ENCODE measurements at regions not wholly inside any gene's neighbourhood (a gene's known extent, or its start where the extent isn't known, plus 50 kb on each side); places are given as distances from the start of the nearest gene placed in this dataset.

DNA sequence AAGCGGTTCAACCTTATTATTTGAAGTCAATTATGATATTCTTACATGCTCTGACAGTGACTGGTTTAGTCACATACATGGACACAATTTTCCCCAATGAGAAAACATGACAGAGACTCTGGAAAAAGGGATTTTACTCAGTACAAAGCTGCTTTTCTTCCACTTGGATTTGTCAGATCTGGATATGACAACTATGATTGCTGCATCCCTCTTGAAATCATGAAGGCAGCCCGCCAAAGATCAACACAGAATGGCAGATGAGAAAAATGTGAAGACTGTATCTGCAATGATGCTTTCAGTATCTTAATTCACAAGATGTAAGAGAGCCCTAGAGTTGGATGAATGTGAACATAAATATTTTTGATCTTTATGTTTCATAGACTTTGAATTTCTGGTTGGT is 439.6 kb downstream of the CDH8 start:
- no peak for DNase-seq (ENCODE audit: low read depth)

DNA sequence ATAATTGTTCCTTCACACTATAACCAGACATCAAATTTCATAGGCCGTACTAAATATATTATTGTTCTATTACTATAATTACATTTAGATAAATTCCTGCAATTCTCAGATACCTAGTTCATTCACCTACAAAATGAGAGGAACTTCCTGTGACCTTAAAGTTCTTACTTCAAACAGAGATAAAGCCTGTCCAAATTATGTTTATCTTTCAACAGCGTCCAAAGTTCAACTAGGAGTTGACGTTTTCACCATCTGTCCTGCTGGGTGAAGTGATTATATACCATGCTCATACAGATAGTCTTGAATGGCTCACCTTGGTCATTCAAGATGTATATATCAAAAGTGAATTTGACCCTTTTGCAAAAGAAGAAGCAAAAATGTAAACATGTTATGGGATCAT is 440.6 kb downstream of the CDH8 start:
- no peak for DNase-seq (ENCODE audit: low read depth)

DNA sequence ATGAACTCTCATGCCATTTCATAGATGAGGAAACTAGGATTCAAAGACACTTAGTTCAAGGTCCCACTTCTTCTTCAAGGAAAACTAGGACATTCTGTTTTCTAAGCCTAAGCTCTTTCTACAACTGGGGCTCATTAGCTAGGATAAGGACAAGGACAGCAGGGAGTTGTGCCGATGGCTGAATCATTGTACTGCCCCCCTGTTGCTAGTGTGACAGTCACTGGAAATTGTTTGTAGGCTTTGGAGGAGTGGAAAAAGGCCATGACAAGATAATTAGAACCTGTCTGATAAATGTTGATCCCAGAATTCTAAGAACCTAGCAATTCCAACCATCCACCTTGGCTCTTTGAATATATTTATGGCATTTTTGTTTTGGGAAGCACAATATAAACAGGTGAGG is 445.7 kb downstream of the CDH8 start:
- no peak for DNase-seq (ENCODE audit: low read depth)

DNA sequence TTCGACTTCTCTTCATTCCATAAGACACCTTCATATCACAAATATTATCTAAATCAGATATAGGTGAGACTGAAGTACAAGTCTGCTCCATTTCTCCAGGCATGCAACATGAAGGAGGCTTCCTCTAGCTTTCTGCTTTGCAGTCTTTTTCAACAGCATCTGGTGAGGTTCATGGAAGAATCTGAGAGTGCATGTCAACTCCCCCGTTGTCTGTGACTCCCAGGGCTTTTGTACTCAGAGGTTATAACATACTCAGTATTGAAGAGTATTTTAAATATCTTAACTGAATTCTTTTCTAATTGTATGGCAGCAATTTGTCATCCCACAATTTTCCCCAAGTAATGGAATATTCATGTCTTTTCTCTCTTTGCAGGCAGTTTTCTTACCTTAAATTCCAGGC is 448.7 kb downstream of the CDH8 start:
- no peak for DNase-seq (ENCODE audit: low read depth)

DNA sequence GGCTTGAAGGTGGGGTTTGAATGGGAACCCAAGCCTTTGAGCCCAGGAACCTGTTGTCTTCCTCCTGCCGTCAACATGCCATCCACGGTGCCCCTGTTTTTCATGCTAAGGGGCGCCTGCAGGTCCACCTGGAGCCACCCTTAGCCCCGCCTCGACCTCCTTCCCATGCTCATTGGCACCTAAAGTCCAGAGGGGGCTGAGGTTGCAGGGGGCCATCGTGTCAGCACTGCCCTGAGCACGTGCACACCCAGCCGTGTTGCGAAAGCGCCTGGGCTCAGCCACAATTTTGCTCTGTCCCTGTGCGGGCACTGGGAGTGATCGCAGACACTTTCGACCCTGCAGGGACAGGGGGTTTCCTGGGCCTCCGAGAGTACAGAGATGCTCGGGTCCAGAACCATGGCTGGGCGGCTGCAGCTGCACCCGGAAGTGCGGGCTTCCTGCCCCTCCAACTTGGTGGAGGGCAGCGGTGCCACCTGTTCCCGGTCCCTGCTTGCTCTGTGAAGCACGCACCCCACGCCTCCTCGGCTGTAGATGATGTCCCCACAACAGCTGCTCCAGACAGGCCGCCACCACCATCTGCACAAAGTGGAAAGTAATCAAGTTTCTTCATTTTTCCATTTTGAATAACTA is 454.7 kb downstream of the CDH8 start:
- no peak for DNase-seq (ENCODE audit: low read depth)

DNA sequence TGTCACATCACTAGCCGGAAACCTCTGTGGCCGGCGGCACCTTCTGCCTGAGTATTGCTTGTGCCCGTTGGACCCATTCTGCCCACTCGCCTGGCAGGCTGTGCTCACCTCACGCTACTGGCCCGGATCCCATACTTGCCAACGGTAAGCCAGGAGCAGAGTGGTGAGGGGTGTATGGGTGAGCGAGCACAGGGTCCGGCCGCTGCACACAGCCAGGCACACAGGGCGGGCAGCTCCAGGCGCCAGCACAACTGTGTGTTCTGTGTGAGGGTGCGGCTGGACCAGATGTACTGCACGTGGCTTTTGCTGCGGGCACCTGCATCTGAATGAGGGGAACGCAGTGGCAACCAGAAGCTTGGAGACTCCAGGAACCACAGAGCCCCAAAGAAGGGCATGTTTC is 455.7 kb downstream of the CDH8 start:
- DNase-seq (ENCODE audit: low read depth): no peak

DNA sequence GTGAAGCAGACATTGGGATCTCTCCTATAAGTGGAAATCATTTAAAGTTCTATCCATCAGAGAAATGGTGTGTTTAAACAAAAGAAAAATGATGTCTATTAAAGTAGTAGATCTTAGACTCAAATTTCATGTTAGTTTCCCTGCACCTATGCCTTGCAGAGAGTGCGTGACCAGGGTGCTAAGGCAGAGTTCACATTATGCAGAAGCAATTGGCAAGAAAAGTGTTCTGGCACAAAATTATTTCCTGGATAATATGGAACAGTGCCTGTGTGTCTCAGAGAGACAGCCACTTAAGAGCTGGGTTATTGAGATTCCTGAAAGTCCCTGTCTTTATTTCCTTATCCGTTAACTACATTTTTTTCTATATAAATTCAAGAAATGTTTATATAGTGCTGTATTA is 457.0 kb downstream of the CDH8 start:
- DNase-seq (ENCODE audit: low read depth): no peak

DNA sequence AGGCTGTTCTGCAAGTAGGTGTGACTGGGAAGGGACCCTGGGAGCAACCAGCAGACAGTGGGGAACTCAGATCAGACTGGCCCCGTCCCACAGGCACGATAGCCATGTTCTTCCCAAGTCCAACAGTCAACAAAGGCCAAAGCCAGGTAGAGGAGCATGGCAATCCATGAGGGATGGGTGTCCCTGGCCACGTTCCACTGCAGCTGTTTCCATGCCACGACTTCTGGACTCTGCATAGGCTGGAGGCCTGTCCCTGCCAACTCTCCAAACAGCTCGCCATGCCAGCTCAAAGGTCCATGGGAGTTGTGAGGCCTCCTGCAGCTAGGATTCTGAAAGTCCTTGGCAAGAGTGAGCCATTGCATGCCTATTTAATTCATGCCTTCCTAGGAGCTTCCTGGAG is 459.8 kb downstream of the CDH8 start:
- DNase-seq (ENCODE audit: low read depth): no peak

DNA sequence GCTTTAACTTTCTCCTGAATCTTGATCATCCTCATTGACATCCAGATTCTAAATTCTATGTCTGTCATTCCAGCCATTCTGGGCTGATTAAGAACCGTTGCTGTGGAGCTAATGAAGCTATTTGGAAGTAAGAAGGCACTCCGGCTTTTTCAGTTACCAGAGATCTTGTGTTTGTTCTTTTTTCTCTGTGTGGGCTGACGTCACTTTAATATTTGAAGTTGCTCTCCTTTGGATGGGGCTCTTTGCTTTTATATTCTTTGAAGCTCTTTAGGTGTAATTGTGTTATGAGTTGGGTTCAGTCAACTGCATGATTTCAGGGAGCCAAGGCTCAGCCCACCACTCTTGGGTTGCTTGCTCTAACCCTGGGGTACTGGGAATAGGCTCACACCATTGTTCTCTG is 460.6 kb downstream of the CDH8 start:
- DNase-seq (ENCODE audit: low read depth): no peak

DNA sequence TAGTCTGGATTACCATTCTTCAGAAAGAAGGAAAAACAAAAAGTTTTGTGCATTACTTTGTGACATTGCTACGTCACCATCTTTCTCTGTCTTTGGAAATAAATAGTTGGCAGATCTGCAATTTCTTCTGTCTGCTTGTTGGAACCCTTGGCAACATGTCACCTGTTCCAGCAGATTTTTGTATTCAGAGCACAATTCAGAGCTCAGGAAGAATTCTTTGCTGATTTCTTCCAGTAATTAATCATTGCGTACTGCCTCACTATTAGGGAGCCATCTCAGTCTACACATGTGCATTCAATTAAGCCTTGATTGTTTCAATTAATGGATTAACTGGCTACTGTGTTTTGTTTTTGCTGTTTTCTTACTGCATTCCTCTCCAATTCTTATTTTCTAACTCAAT is 467.2 kb downstream of the CDH8 start:
- DNase-seq (ENCODE audit: low read depth): no peak

DNA sequence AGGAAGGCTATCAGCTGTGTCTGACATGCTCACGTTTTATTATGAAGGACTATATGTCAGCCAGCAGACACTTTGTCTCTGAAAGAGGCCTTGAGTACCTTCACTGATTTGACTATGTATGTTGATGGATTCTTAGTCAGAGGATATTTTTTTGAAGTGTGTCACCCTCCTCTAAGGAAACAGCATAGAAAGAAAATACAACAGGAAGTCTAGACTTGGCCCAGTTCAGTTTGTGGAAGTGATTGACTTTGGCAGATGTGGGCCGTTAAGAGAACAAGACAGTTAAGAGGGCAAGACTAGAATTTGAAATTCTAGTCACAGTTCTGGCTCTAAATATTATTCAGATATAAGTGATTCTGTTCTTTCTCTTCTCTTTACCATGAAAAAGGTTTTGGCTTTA is 471.5 kb downstream of the CDH8 start:
- no peak for DNase-seq (ENCODE audit: low read depth)

DNA sequence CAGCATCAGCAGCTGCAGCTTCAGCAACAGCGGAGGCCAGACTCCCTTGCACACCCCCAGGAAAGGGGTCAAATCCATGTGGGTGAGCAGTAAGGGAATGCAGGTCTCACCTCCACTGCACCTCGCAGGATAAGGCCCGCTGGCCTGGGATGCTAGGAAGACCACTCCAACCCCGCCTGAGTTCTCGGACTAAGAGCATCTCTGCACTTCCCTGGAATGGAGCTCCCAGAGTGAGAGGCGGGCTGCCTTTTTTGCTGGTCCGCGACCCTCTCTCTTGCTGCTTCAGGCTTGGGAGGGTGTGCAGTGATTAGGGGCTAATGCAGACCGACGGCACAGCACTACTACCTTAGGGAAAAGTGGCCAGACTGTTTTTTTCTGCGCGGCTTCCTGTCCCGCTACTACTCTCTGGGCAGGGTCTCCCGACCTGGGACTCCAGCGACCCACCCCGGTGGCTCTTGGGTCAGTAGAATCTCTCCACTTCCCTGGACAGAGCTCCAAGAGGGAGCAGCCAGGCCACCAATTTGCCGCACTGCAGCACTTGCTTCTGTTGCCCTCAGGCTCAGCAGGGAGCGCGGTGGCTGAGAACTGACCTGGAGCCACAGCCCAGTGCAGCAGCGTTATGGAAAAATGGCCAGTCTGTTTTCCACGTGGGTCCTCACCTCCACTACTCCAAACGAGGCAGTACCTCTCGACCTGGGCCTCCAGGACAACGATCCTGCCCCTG is 480.4 kb downstream of the CDH8 start:
- DNase-seq (ENCODE audit: low read depth): no peak

DNA sequence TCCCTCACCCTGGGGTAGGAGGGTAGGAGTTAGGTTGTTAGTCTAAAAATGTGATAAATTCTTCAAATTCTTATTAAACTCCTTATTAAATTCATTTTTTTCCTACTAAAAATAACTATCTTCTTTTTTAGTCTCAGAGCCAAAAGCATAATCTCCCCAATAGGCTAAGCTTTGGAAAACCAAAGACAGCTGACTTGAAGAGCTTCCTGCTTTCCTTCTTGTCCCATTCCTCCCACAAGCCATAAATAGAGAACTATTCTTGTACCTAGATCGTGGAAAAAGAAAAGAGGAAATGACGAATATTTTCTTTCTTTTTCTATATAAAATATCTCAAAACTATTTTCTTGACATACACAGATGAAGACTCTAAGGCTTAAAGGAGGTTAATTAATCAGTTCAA is 486.9 kb downstream of the CDH8 start:
- no peak for DNase-seq (ENCODE audit: low read depth)

DNA sequence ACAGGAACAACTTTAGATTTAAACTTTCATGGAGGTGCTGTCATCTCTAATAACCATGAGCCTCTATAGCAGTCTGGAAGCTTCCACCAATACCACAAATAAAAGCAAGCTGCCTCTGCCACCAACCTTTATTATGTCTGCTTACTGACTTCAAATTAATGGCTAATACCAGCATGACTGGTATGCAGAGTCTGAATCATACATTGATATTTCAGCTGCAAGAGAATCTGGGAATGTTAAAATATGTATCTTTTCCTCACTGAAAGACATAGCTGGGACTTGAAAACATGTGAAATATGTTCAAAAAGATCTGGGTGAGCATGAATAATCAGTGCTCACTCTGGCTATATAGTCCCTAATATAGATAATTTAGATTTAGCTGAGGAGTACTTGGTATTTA is 488.6 kb downstream of the CDH8 start:
- no peak for DNase-seq (ENCODE audit: low read depth)

DNA sequence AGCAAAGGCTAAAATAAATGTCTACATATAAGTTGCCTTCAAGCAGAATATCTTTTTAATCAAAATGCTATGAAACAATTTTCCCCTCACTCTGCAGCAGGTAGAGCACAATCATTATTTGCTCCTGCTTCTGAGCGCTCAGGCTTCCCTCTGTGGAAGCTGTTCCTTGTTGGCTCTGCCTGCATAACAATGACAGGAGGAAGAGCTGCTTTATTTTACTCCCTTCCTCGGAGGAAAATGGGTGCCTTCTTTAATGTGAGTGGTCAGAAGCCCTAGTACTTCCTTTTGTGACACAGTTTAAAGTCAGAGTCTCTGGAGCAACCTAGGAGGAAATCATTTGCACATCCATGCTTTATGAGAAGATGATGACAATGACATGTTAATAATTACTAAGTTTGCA is 492.1 kb downstream of the CDH8 start:
- DNase-seq (ENCODE audit: low read depth): no peak

DNA sequence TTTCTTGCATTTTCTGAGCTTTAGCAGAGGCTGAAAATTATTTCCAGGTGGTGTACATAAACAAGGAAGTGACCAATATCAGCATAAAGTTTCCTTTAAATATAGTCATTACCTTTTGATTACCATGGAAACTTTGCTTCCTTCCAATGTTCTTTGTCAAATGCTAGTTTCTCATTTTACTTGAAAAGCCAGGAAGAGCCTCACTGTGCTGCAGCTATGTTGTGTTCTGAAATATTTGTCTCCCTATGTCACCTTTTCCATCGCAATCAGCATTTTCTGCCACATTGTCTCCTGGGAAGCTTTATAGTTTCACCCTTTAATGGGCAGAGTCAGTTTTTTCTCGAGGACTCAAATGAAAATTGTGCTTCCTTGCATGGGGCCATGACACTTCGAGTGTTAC is 496.0 kb downstream of the CDH8 start:
- no peak for DNase-seq (ENCODE audit: low read depth)

DNA sequence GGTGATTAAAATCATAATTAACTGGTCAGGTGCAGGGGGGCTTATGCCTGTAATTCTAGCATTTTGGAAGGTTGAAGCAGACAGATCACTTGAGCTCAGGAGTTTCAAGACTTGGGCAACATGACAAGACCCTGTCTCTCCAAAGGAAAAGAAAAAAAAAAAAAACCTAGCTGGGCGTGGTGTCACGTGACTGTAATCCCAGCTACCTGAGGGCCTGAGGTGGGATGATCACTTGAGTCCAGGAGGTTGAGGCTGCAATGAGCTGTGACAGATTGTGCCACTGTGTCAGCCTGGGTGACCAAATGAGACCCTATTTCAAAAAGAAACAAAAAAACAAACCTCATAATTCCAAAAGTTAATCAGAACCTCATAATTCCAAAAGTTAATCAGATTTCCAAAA is 505.5 kb downstream of the CDH8 start:
- DNase-seq (ENCODE audit: low read depth): no peak

DNA sequence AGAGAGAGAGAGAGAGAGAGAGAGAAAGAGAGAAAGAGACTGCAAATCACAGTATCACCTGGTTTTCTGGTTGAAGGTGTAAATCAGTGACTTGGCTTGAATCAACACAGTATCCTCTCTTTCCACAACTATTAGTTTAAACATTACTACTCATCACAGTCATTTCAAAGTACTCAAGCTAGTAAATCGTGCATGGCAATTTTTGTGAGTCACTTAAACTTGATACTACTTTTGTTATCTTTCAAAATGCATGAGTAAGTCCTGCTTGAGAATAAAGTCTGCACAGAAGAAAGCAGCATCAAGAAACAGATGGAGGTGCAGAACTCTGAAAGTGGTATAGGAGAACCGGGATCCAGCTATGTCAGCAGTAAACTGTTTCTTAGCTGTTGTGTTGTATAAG is 535.4 kb downstream of the CDH8 start:
- DNase-seq (ENCODE audit: low read depth): no peak

DNA sequence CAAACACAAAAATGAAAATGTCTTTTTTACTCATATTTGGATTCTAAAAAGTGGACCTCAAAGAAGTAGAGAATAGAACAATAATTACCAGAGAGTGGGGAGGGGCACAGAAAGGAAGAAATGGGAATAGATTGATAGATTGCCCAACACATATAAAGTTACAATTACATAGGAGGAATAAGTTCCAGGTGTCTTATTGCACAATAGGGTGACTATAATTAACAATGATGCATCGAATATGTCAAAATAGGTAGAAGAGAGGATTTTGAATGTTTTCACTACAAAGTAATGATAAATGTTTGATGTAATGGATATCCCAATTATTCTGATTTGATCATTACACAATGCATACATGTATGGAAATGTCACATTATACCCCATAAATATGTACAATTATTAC is 556.0 kb downstream of the CDH8 start:
- no peak for DNase-seq (ENCODE audit: low read depth)

DNA sequence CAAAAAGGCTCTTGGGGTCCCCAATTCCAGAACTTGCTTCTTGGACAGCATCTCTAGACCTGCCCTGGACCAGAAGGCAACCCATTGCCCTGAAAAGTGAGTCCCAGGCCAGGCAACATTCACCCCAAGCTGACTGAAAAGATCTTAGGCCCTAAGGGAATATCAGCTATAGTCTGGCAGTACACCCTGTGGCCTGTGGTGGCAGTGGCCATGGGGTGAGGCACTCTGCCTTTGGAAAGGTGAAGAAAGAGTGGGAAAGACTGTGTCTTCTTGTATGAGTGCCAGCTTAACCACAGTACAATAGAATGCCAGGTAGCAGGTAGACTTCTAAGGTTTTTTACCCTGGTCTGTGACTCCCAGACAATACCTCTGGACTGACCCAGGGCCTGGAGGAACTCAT is 564.5 kb downstream of the CDH8 start:
- no peak for DNase-seq (ENCODE audit: low read depth)

DNA sequence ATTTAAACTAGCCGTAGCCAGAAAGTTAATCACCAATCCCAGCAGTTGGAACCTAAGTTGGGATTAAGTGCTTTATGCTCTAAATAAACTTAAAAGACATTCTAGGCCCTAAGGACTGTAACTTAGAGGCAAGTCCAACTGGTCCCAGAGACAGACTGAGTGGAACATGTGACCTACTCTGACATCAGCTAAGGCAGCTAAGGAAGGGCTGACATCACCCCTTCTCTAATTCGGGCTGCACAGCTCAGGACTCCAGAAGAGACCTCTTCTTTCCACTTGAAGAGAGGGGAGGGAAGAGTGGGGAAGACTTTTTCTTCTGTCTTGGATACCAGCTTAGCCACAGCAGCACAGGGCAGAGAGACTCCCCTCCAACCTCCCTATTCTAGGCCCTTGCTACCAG is 565.2 kb downstream of the CDH8 start:
- DNase-seq (ENCODE audit: low read depth): no peak

DNA sequence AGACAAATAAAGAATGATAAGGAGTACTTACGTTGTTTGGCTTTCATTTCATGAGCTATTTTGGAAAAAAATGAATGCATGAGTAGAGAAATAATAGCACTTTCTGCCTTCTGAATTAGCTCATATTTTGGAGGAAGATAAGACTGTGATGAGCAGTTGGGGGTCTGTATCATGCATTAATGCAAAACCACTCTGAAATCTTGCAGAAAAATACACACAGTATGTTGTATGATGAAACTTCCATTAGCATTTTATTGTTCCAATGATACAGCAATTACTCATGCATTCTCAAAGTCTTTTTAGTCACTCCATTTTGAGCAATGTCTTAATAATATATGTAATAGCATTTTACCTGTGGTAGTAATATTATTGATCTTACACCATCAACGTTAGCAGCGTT is 571.0 kb downstream of the CDH8 start:
- DNase-seq (ENCODE audit: low read depth): no peak

DNA sequence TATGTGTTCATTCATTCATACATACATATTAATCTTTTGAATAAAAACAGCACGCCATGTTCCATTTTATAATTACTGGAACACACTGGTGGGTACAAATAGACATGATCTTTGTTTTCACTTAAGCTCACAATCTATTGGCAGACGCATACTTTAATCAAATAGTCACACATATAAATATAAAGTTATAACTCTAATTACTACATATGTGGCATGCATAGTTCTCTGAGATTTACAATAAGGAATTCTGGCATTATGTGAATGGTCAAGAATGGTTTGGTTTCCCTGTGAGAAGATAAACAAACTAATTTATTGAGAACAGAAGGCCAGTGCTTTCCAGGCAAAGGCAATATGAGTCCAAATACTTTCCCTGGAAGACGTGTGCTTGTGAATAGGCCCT is 576.2 kb downstream of the CDH8 start:
- no peak for DNase-seq (ENCODE audit: low read depth)

DNA sequence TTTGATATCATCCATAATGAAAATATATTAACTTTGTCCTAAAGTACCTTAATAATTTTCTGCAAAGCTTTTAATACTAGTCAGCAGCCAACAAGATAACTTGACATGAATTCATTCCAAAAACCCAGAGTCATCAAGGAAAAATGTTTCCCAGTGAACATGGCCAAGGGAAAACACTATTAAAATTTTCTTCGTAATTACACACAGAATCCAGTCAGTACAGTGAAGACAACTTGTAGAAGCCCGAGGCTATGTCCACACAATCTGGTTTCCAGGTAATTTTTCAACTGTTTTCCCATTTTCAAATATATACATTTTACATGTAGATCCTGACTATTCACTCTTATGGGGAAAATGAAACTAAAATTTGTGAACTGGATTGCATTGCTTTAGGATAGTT is 600.9 kb downstream of the CDH8 start:
- DNase-seq (ENCODE audit: low read depth): no peak
